ENCODE measurements at regions not wholly inside any gene's neighbourhood (a gene's known extent, or its start where the extent isn't known, plus 50 kb on each side); places are given as distances from the start of the nearest gene placed in this dataset.

DNA sequence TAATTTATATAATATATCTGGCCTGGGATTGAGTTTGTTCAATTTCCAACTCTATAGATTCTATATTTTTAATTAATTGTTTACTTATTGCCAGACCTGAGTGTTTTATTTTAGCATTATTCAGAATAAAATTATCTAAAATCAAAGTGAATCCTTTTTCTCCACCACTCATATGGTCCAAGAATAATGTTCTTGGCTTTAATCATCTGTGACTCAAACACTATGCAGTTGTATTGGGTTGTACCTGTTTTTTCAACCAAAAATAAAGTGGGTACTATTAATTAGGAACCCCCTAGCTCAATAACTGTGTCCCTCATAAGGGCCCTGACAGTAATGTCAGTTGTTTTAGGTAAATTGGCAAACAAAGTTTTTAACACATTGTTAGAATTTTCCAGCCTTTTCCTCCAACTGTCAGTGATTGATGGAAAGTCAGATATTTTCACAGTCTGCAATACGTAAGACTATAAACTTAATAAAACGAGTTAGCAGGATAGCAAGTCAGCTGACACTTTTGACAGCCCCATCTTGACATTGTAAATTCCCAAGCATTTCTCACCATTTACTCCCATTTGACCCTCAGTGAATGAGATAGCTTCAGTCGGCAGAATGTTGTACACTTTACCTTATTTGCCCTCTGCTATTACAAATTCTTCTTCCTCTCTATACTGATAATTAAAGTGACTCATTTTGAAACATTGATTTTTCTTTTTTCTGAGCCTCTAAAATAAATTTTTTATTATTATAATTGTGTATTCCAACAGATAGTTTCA, 587.4 kb downstream of the METTL4 start:
- no peak for DNase-seq

DNA sequence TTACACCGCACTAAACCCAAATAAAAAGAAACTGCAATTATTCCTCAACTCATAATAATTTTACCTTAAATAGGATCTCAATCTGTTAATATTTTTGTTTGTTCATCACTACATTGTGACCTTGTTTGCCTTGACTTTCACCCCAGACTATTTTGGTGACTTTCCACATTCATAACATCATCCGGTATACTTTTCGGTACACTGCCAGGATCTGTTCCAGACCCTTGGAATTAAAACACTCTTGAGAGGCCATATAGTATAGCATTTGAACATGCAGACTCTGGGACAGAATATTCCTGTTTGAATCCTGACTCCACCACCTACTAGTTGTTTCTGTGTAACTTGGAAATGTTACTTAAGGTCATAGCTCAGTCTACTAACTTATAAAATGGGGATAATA, 577.4 kb downstream of the METTL4 start:
- DNase-seq = no peak

GRCh38 chr18:1994471-1994870, 576.8 kb downstream of the METTL4 start:
- no peak for DNase-seq

GRCh38 chr18:1995041-1995612, 576.2 kb downstream of the METTL4 start:
- no peak for DNase-seq

DNA sequence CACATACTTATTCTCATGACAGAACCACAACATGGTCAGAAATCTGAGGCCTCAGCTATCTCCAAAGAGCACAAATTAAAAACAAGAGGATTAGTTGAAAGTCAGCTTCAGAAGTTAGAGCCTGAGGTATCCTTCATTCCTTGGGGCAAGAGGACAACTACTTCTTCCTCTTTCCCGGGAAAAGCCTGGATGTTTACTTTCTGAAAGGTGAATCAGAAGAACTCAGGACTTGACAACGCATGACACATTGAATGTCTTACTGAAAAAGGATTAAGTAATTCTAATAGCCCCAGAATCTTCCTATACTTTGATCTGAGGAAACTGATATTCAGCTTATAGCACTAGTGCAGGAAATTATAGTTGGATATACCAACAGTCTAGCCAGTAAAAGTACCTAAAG, 573.2 kb downstream of the METTL4 start:
- DNase-seq = peak; percentile 12

- DNase-seq = no peak
Observed at GRCh38 chr18:1999387-1999786, 571.9 kb downstream of the METTL4 start.

- DNase-seq = no peak
Observed at GRCh38 chr18:2002151-2002550, 569.2 kb downstream of the METTL4 start.

GRCh38 chr18:2002604-2003003, 568.7 kb downstream of the METTL4 start:
- DNase-seq = no peak

DNA sequence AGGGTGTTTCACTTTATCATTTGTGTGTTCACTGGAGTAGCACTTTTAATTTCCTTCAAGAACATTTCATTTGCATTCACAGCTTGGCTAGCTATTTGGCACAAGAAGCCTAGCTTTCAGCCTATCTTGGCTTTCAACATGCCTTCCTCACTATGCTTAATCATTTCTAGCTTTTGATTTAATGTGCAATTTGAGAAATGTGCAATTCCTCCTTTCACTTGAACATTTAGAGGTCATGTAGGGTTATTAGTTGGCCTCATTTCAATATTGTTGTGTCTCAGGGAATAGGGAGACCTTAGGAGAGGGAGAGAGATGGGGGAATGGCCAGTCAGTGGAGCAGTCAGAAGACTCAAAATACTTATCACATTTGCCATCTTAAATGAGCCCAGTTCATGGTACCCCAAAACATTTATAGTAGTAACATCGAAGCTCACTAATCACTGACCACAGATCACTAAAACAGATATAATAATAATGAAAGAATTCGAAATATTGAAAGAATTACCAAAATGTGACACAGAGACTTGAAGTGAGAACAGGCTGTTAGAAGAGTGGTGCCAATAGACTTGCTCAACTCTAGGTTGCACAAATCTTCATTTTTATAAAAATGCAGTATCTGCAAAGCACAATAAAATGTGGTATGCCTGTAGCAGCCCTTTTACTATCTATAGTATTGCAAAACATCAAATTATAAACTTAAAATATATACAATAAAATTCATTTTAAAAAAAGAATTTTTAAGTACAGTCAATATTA, 561.2 kb downstream of the METTL4 start:
- DNase-seq = no peak

- peak; percentile 88 for DNase-seq
Observed at GRCh38 chr18:2027016-2027415, 544.3 kb downstream of the METTL4 start.

- no peak for DNase-seq
Observed at GRCh38 chr18:2027756-2028155, 543.5 kb downstream of the METTL4 start.

GRCh38 chr18:2028986-2029385, 542.3 kb downstream of the METTL4 start:
- no peak for DNase-seq

GRCh38 chr18:2030647-2031046, 540.7 kb downstream of the METTL4 start:
- DNase-seq = no peak

- DNase-seq = no peak
Observed at GRCh38 chr18:2032036-2032435, 539.3 kb downstream of the METTL4 start.

- DNase-seq = no peak
Observed at GRCh38 chr18:2035056-2035455, 536.2 kb downstream of the METTL4 start.

- peak; percentile 68 for DNase-seq
Observed at GRCh38 chr18:2036086-2036485, 535.2 kb downstream of the METTL4 start.

- no peak for DNase-seq
Observed at GRCh38 chr18:2040279-2040678, 531.0 kb downstream of the METTL4 start.

DNA sequence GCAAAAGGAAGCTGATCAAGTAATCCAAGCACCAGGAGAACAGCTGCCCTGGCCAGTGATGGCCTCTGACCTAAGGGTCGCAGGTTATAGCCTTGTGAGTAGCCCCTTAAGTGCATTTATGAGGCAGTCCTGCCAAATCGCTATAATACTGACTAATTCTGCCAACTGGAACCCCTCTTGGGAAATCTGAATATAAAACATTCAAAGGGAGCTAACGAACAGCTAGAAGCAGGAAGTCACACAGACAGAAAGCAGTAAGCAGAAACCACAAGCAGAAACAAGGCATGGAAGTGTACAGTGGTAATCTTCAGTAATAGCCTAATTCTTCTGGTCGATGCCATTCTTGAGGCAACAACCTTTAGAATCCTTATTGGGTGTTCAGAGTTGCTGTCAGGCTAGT, 521.3 kb downstream of the METTL4 start:
- peak; percentile 56 for DNase-seq

DNA sequence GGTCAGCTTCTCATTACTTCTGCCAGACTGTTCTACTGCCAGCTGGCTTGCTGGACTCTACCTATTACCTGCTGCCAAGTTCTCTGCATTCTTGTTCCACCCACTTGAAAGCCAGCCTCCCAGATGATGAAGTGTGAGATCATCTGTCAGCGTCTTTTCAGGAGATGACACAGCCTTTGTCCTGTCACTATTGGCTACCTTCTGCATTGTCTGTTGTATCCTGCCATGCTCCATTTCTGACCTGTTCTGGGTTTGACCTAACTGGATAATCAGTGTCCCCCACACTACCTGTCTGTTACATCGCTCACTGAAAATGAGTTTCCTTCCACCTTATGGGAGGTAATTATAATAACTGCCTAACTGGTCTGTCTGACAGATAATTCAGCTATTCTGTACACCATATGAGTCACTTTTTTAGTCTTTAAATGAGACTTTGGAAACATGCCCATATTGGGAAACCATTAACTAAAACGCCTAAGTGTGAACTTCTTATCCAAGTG, 520.6 kb downstream of the METTL4 start:
- peak; percentile 94 for DNase-seq

DNA sequence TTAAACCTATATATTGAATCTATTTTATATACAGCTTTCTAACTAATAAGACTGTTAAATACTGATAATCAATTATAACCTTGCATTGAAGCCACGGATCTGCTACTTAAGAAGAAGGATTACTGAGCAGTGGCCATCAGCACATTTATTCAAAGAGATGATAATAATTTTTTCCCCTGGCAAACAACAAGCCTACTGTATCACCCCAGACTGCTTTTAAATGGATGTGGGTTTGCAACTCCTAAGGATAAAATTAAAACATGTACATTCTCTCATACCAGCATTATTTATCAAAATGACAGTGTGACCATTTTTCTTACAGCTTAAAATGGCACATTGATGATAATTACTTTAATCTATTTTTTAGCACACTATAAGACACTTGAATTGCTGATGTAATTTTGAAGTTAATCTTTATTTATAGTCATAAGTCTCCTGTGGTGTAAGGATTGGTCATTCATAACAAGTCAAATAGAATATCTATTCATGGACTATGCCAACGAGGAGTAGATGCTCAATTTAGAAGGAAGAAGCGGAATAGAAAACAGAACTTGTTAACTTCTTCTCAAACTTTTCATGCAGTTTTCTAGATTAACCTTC, 517.7 kb downstream of the METTL4 start:
- no peak for DNase-seq

- DNase-seq = no peak
Observed at GRCh38 chr18:2059336-2059735, 512.0 kb downstream of the METTL4 start.

DNA sequence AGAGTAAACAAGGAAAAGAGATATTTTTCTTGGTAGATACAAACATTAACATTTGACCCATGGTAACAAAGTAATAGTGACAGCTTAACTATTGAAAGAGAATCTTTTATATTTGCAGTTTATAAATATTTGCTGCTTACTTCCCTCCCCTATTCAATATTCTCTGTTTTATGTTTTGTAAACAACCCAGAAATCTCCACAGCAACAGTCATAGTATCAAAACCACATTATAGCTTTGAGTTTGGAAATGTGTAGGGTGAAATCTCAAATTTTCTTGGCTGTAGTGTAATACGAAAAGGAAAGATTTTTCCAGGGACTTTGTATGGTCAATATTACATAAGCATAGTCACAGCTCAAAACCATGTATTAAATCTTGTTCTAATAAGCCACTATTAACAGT, 511.2 kb downstream of the METTL4 start:
- DNase-seq = no peak

GRCh38 chr18:2070631-2071030, 500.7 kb downstream of the METTL4 start:
- DNase-seq = no peak

DNA sequence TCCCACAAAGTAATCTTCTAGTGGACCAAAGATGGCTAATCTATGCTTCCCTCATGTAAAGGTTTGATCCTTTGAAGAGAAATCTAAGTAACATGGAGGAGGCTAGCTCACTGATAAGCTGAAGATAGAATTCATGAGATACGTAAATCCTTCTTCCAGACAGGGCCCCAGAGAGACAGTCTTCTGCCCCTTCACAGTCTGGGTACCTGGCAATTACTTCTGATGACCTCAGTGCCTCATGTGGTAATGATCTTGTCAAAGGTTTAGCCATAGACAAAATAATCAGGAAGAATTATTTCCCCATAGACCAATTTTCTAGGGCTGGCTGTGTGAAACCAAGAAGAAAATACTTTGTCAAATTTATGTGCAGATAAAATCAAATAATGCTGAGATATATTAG, 495.8 kb downstream of the METTL4 start:
- no peak for DNase-seq
